ENCODE measurements at regions not wholly inside any gene's neighbourhood (a gene's known extent, or its start where the extent isn't known, plus 50 kb on each side); places are given as distances from the start of the nearest gene placed in this dataset.

- TF ChIP-seq CTCF (IDR thresholded peaks at IDR 0.05; ENCODE audit: low read length) (no peak), EZH2 (optimal IDR thresholded peaks at IDR 0.05; ENCODE audit: low read depth, low read length) (no peak), EZH2phosphoT487 (IDR thresholded peaks at IDR 0.05; ENCODE audit: low read length) (no peak)
These were observed 77.2 kb downstream of the RPL10L start for GRCh38 chr14:46574221-46574977.
